Trophoblast cell (in vitro differentiated cells and primary cell): ENCODE measurements at regions not wholly inside any gene's neighbourhood (a gene's known extent, or its start where the extent isn't known, plus 50 kb on each side); places are given as distances from the start of the nearest gene placed in this dataset.

Experiments used
- DNase-seq, 2 donors: peaks; one replicate each; pipeline ENCODE4 v3.0.0-alpha.2; 2016
- H2AFZ ChIP-seq: 2 replicates; pipeline ENCODE4 v1.6.1; 2013; ENCODE audit warnings: low read length, moderate library complexity, mild to moderate bottlenecking; ENCODE audit not compliant: insufficient read depth, poor library complexity
- H2AK5ac ChIP-seq: 2 replicates; pipeline ENCODE4 v1.6.1; 2013; ENCODE audit warnings: mild to moderate bottlenecking, low read length
- H2BK120ac ChIP-seq: 2 replicates; pipeline ENCODE4 v1.6.1; 2013; ENCODE audit warnings: low read length, mild to moderate bottlenecking, moderate library complexity; ENCODE audit not compliant: insufficient read depth, poor library complexity
- H2BK12ac ChIP-seq: 2 replicates; pipeline ENCODE4 v1.6.1; 2013; ENCODE audit warnings: mild to moderate bottlenecking, low read length, moderate library complexity
- H2BK5ac ChIP-seq: 2 replicates; pipeline ENCODE4 v1.6.1; 2013; ENCODE audit warnings: low read length, low read depth, moderate library complexity, mild to moderate bottlenecking; ENCODE audit not compliant: poor library complexity
- H3K14ac ChIP-seq: 2 replicates; pipeline ENCODE4 v1.6.1; 2013; ENCODE audit warnings: mild to moderate bottlenecking, low read length
- H3K18ac ChIP-seq: 2 replicates; pipeline ENCODE4 v1.6.1; 2013; ENCODE audit warnings: mild to moderate bottlenecking, low read length
- H3K23ac ChIP-seq: 2 replicates; pipeline ENCODE4 v1.6.1; 2013; ENCODE audit warnings: low read length
- H3K27ac ChIP-seq: 2 replicates; pipeline ENCODE4 v1.5.1; 2013; ENCODE audit warnings: low read depth, mild to moderate bottlenecking, inconsistent platforms, low read length, moderate library complexity
- H3K27me3 ChIP-seq: 2 replicates; pipeline ENCODE4 v1.6.1; 2013; ENCODE audit warnings: inconsistent platforms, mild to moderate bottlenecking, low read length, moderate library complexity; ENCODE audit not compliant: insufficient read depth
- H3K36me3 ChIP-seq, 2 experiments: 1 replicate in 1 of 2; 2 replicates in 1 of 2; pipeline ENCODE4 v1.6.1; 2013; ENCODE audit warnings: low read length in 2 of 2, mild to moderate bottlenecking in 2 of 2, moderate library complexity in 1 of 2; ENCODE audit not compliant: insufficient read depth in 2 of 2, control insufficient read depth in 1 of 2
- H3K4ac ChIP-seq: 2 replicates; pipeline ENCODE4 v1.6.1; 2013; ENCODE audit warnings: low read depth, mild to moderate bottlenecking, low read length, moderate library complexity
- H3K4me1 ChIP-seq, 2 experiments: 1 replicate in 1 of 2; 2 replicates in 1 of 2; pipeline ENCODE4 v1.6.1; 2013; ENCODE audit warnings: low read length in 2 of 2, mild to moderate bottlenecking in 2 of 2, moderate library complexity in 1 of 2; ENCODE audit not compliant: insufficient read depth in 2 of 2, control insufficient read depth in 1 of 2
- H3K4me2 ChIP-seq: 2 replicates; pipeline ENCODE4 v1.6.1; 2013; ENCODE audit warnings: inconsistent platforms, mild to moderate bottlenecking, low read length, moderate library complexity
- H3K4me3 ChIP-seq: 2 replicates; pipeline ENCODE4 v1.5.1; 2013; ENCODE audit warnings: mild to moderate bottlenecking, low read depth, low read length, inconsistent platforms
- H3K79me1 ChIP-seq: one replicate; pipeline ENCODE4 v1.6.1; 2013; ENCODE audit warnings: low read length
- H3K79me2 ChIP-seq: 2 replicates; pipeline ENCODE4 v1.6.1; 2013; ENCODE audit warnings: low read length, mild to moderate bottlenecking; ENCODE audit not compliant: control insufficient read depth, insufficient read depth, poor library complexity
- H3K9ac ChIP-seq: 2 replicates; pipeline ENCODE4 v1.6.1; 2013; ENCODE audit warnings: mild to moderate bottlenecking, low read length
- H3K9me3 ChIP-seq: 2 replicates; pipeline ENCODE4 v1.6.1; 2013; ENCODE audit warnings: low read depth, mild to moderate bottlenecking, control low read depth, inconsistent platforms, low read length; ENCODE audit not compliant: insufficient read depth
- H4K12ac ChIP-seq: 2 replicates; pipeline ENCODE4 v1.6.1; 2013; ENCODE audit warnings: low read depth, mild to moderate bottlenecking, low read length, moderate library complexity
- H4K8ac ChIP-seq: 2 replicates; pipeline ENCODE4 v1.6.1; 2013; ENCODE audit warnings: low read depth, mild to moderate bottlenecking, low read length, moderate library complexity
- H4K91ac ChIP-seq: one replicate; pipeline ENCODE4 v1.6.1; 2013; ENCODE audit warnings: low read depth, mild to moderate bottlenecking, low read length, moderate library complexity
- WGBS: extraction: QIAGEN DNeasy Blood & Tissue Kit; methylation state at CpG from one replicate; pipeline ENCODE4 v1.1.7; 2013; ENCODE audit warnings: missing lambda C conversion rate; ENCODE audit not compliant: insufficient read length, insufficient coverage; ENCODE audit errors: extremely low coverage; 5-methylcytosine and 5-hydroxymethylcytosine counted together

- no peak overlapping the region for H2BK120ac ChIP-seq
- no peak overlapping the region for H4K91ac ChIP-seq
- WGBS = no CpG with 5 or more reads among the region's 8 CpGs
- no peak overlapping the region for H3K18ac ChIP-seq
- H4K8ac ChIP-seq = no peak overlapping the region
- no peak overlapping the region for H3K4me2 ChIP-seq
- H3K23ac ChIP-seq = no peak overlapping the region
- no peak overlapping the region for H3K27ac ChIP-seq
- no peak overlapping the region for H2BK5ac ChIP-seq
- no peak for DNase-seq
- no peaks in the 10 kb centered on the region for H3K4me1 ChIP-seq
- no peak overlapping the region for H3K14ac ChIP-seq
- no peak overlapping the region for H4K12ac ChIP-seq
- H3K27me3 ChIP-seq = no peaks in the 10 kb centered on the region
- no peak overlapping the region for H3K9ac ChIP-seq
- no peak overlapping the region for H3K4me3 ChIP-seq
- no peak overlapping the region for H2BK12ac ChIP-seq
- no peak overlapping the region for H2AK5ac ChIP-seq
- H3K36me3 ChIP-seq = no peaks in the 10 kb centered on the region
- no peak overlapping the region for H2AFZ ChIP-seq
- H3K79me1 ChIP-seq = no peaks in the 10 kb centered on the region
- no peaks in the 10 kb centered on the region for H3K9me3 ChIP-seq
- H3K79me2 ChIP-seq = no peaks in the 10 kb centered on the region
- no peak overlapping the region for H3K4ac ChIP-seq
Measured at GRCh38 chr10:131427901-131428300, 116.4 kb upstream of the TCERG1L start.

GRCh38 chr10:131429141-131429540, 117.6 kb upstream of the TCERG1L start:
- Histone ChIP-seq H2BK120ac (no peak overlapping the region), H3K4me3 (no peak overlapping the region), H3K18ac (no peak overlapping the region), H3K27me3 (no peaks in the 10 kb centered on the region), H4K12ac (no peak overlapping the region), H3K23ac (no peak overlapping the region), H3K79me2 (no peaks in the 10 kb centered on the region), H3K9me3 (no peaks in the 10 kb centered on the region), H4K8ac (no peak overlapping the region), H3K4ac (no peak overlapping the region), H4K91ac (no peak overlapping the region), H3K14ac (no peak overlapping the region), H2BK12ac (no peak overlapping the region), H3K9ac (no peak overlapping the region), H3K36me3 (no peaks in the 10 kb centered on the region), H3K4me1 (no peaks in the 10 kb centered on the region), H3K27ac (no peak overlapping the region), H3K4me2 (no peak overlapping the region), H2AFZ (no peak overlapping the region), H2BK5ac (no peak overlapping the region), H2AK5ac (no peak overlapping the region), H3K79me1 (no peaks in the 10 kb centered on the region)
- WGBS = no CpG with 5 or more reads among the region's 5 CpGs
- no peak for DNase-seq

GRCh38 chr10:131429942-131430341, 118.4 kb upstream of the TCERG1L start:
- H2AFZ ChIP-seq = no peak overlapping the region
- no peak overlapping the region for H3K9ac ChIP-seq
- H3K4me2 ChIP-seq = no peak overlapping the region
- no peak for DNase-seq
- no peak overlapping the region for H3K14ac ChIP-seq
- no peak overlapping the region for H4K8ac ChIP-seq
- no peaks in the 10 kb centered on the region for H3K36me3 ChIP-seq
- no peak overlapping the region for H2BK5ac ChIP-seq
- H3K27me3 ChIP-seq = no peaks in the 10 kb centered on the region
- H2AK5ac ChIP-seq = no peak overlapping the region
- no peak overlapping the region for H3K18ac ChIP-seq
- H3K4ac ChIP-seq = no peak overlapping the region
- no peak overlapping the region for H2BK12ac ChIP-seq
- H3K27ac ChIP-seq = no peak overlapping the region
- no peaks in the 10 kb centered on the region for H3K79me1 ChIP-seq
- H3K23ac ChIP-seq = no peak overlapping the region
- no peak overlapping the region for H2BK120ac ChIP-seq
- no peaks in the 10 kb centered on the region for H3K9me3 ChIP-seq
- H3K4me1 ChIP-seq = no peaks in the 10 kb centered on the region
- H4K12ac ChIP-seq = no peak overlapping the region
- no peaks in the 10 kb centered on the region for H3K79me2 ChIP-seq
- no CpG with 5 or more reads among the region's 14 CpGs for WGBS
- H3K4me3 ChIP-seq = no peak overlapping the region
- no peak overlapping the region for H4K91ac ChIP-seq

GRCh38 chr10:131430716-131431412, 119.3 kb upstream of the TCERG1L start:
- WGBS = no CpG with 5 or more reads among the region's 16 CpGs
- H3K79me2 ChIP-seq = no peaks in the 10 kb centered on the region
- H2BK120ac ChIP-seq = no peak overlapping the region

More at GRCh38 chr10:131430716-131431412, 119.3 kb upstream of the TCERG1L start:
- Histone ChIP-seq H3K23ac (no peak overlapping the region), H2AFZ (no peak overlapping the region), H4K91ac (no peak overlapping the region), H3K4me2 (no peak overlapping the region), H3K4me3 (no peak overlapping the region), H2BK5ac (no peak overlapping the region), H3K9me3 (no peaks in the 10 kb centered on the region), H3K9ac (no peak overlapping the region), H3K27me3 (no peaks in the 10 kb centered on the region), H4K12ac (no peak overlapping the region), H4K8ac (no peak overlapping the region), H3K79me1 (no peaks in the 10 kb centered on the region), H3K36me3 (no peaks in the 10 kb centered on the region), H3K14ac (no peak overlapping the region), H3K4ac (no peak overlapping the region), H3K18ac (no peak overlapping the region), H3K4me1 (no peaks in the 10 kb centered on the region), H2AK5ac (no peak overlapping the region), H3K27ac (no peak overlapping the region), H2BK12ac (no peak overlapping the region)
- DNase-seq = no peak
